Thymus (tissue), 11 donors: ENCODE measurements at regions not wholly inside any gene's neighbourhood (a gene's known extent, or its start where the extent isn't known, plus 50 kb on each side); places are given as distances from the start of the nearest gene placed in this dataset.

ENCODE experiments used
- DNase-seq, 9 donors: peaks; one replicate each; pipeline ENCODE4 v3.0.0-alpha.2; 2013; ENCODE audit warnings: low spot score in 9 of 9, low read depth in 6 of 9, missing footprints in 1 of 9
- H3K27ac ChIP-seq, 2 donors: one replicate each; pipeline ENCODE4 v1.5.1; 2013; ENCODE audit warnings: control low read depth in 1 of 2, low read depth in 1 of 2, low read length in 1 of 2, mild to moderate bottlenecking in 1 of 2, moderate library complexity in 1 of 2
- H3K27me3 ChIP-seq, 2 donors: one replicate each; pipeline ENCODE4 v1.5.1; 2013; ENCODE audit warnings: low read length in 1 of 2; ENCODE audit not compliant: control insufficient read depth in 2 of 2, insufficient read depth in 1 of 2
- H3K36me3 ChIP-seq, 2 donors: one replicate each; pipeline ENCODE4 v1.5.1; 2013; ENCODE audit warnings: low read length in 1 of 2, mild to moderate bottlenecking in 1 of 2, moderate library complexity in 1 of 2; ENCODE audit not compliant: control insufficient read depth in 2 of 2, insufficient read depth in 2 of 2
- H3K4me1 ChIP-seq, 2 donors: one replicate each; pipeline ENCODE4 v1.5.1; 2013; ENCODE audit warnings: low read length in 2 of 2; ENCODE audit not compliant: control insufficient read depth in 2 of 2, insufficient read depth in 2 of 2
- H3K4me3 ChIP-seq, 2 donors: one replicate each; pipeline ENCODE4 v1.5.1; 2013; ENCODE audit warnings: low read length in 2 of 2, control low read depth in 1 of 2, mild to moderate bottlenecking in 1 of 2
- H3K9me3 ChIP-seq, 2 donors: one replicate each; pipeline ENCODE4 v1.5.1; 2013; ENCODE audit warnings: low read length in 1 of 2, mild to moderate bottlenecking in 1 of 2; ENCODE audit not compliant: control insufficient read depth in 2 of 2, insufficient read depth in 1 of 2
- WGBS: extraction: QIAGEN DNeasy Blood & Tissue Kit; methylation state at CpG from one replicate; pipeline ENCODE4 v1.1.7; 2013; 5-methylcytosine and 5-hydroxymethylcytosine counted together
- donor health status: healthy.

GRCh38 chr14:41389355-41389754 lies 217.3 kb upstream of the LRFN5 start:
- Histone ChIP-seq H3K9me3 (no peaks in the 10 kb centered on the region), H3K36me3 (no peaks in the 10 kb centered on the region), H3K4me1 (no peaks in the 10 kb centered on the region), H3K27ac (no peak overlapping the region), H3K27me3 (no peaks in the 10 kb centered on the region), H3K4me3 (no peak overlapping the region)
- DNase-seq: no peak
- WGBS: 87% methylated on average over 1 of the region's 1 CpG

DNA sequence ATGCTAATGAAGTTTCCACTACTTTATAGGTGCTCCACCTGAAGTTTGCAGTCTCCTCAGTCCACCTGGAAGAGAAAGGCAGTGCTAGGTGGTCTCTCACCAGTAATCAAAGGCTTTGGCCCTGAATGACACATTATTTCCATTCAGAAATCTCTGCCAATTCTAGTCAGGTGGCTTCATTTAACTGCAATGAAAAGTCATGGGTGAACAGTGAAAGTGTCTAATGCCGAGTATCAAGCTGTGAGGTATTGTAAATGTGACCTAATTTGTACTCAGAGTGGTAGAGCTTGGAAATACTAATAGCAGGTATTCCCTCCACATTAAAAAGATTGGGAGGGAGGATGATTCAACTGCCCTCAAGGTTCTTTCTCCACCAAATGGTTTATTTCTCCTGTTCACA lies 220.9 kb upstream of the LRFN5 start:
- no peak for DNase-seq
- no peaks in the 10 kb centered on the region for H3K4me1 ChIP-seq
- no peak overlapping the region for H3K4me3 ChIP-seq
- H3K27ac ChIP-seq: no peak overlapping the region
- no peaks in the 10 kb centered on the region for H3K9me3 ChIP-seq
- no peaks in the 10 kb centered on the region for H3K27me3 ChIP-seq
- H3K36me3 ChIP-seq: no peaks in the 10 kb centered on the region
- WGBS: 90% methylated on average over 1 of the region's 1 CpG

GRCh38 chr14:41380017-41380416 lies 226.7 kb upstream of the LRFN5 start:
- no peak for DNase-seq
- H3K9me3 ChIP-seq: no peaks in the 10 kb centered on the region
- no peaks in the 10 kb centered on the region for H3K27me3 ChIP-seq
- no peaks in the 10 kb centered on the region for H3K36me3 ChIP-seq
- H3K4me3 ChIP-seq: no peak overlapping the region
- no peaks in the 10 kb centered on the region for H3K4me1 ChIP-seq
- no peak overlapping the region for H3K27ac ChIP-seq

DNA sequence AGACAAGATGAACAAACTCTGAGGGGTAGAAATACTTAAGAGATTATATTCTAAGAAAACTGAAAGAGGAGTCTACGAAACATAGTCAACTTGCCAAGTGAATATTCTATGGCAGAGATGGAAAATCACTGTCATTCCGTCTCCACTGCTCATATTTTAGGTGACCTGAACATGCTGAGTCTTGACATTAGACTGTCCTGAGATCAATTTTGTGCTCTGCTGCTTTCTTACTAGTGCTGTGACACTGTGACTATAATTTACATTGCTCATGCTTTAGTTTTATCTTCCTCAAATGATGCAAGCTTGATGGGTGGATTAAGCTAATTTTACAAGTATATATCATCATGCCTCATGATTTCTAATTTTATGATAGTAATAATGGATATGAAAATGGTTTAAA lies 228.2 kb upstream of the LRFN5 start:
- no peak overlapping the region for H3K4me3 ChIP-seq
- H3K36me3 ChIP-seq: no peaks in the 10 kb centered on the region
- no peaks in the 10 kb centered on the region for H3K27me3 ChIP-seq
- DNase-seq: no peak
- no peak overlapping the region for H3K27ac ChIP-seq
- no peaks in the 10 kb centered on the region for H3K4me1 ChIP-seq
- WGBS: 88% methylated on average over 2 of the region's 2 CpGs
- no peaks in the 10 kb centered on the region for H3K9me3 ChIP-seq

- H3K36me3 ChIP-seq: no peaks in the 10 kb centered on the region
- H3K9me3 ChIP-seq: no peaks in the 10 kb centered on the region
- H3K4me3 ChIP-seq: no peak overlapping the region
- H3K27me3 ChIP-seq: no peaks in the 10 kb centered on the region
- no peak overlapping the region for H3K27ac ChIP-seq
- DNase-seq: no peak
- H3K4me1 ChIP-seq: no peaks in the 10 kb centered on the region
- 92% methylated on average over 2 of the region's 2 CpGs for WGBS
These were observed 228.7 kb upstream of the LRFN5 start for GRCh38 chr14:41377932-41378331.

DNA sequence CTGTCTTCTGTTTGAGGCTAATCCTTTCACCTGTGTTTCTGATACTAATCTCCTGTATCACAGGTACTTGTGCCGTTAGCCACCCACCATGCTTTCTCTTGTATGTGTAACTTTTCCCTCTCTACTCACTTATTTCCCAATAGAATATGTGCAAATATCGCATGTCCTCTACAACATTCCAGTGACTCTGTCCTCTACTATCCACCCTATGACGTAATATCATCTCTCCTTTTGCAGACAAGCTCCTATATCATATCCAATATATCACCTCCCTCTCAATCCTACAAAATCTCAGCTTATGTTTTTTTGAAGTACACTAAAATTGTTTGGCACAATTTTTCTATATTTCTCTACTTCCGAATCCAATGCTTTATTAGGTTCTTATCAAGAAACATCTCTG lies 232.6 kb upstream of the LRFN5 start:
- no peaks in the 10 kb centered on the region for H3K27me3 ChIP-seq
- H3K9me3 ChIP-seq: no peaks in the 10 kb centered on the region
- H3K4me1 ChIP-seq: no peaks in the 10 kb centered on the region
- no peak overlapping the region for H3K4me3 ChIP-seq
- no peak for DNase-seq
- H3K27ac ChIP-seq: no peak overlapping the region
- WGBS: 94% methylated on average over 4 of the region's 4 CpGs
- H3K36me3 ChIP-seq: no peaks in the 10 kb centered on the region

GRCh38 chr14:41362139-41362538 lies 244.5 kb upstream of the LRFN5 start:
- Histone ChIP-seq H3K4me3 (no peak overlapping the region), H3K27me3 (no peaks in the 10 kb centered on the region), H3K4me1 (no peaks in the 10 kb centered on the region), H3K36me3 (no peaks in the 10 kb centered on the region), H3K27ac (no peak overlapping the region), H3K9me3 (no peaks in the 10 kb centered on the region)
- WGBS: 65% methylated on average over 3 of the region's 3 CpGs
- DNase-seq: no peak

- no peaks in the 10 kb centered on the region for H3K9me3 ChIP-seq
- H3K4me3 ChIP-seq: no peak overlapping the region
- DNase-seq: no peak
- no peaks in the 10 kb centered on the region for H3K4me1 ChIP-seq
- 94% methylated on average over 2 of the region's 2 CpGs for WGBS
- H3K27ac ChIP-seq: no peak overlapping the region
- no peaks in the 10 kb centered on the region for H3K36me3 ChIP-seq
- H3K27me3 ChIP-seq: no peaks in the 10 kb centered on the region
These were observed 246.6 kb upstream of the LRFN5 start for GRCh38 chr14:41360126-41360525.

- no peak overlapping the region for H3K4me3 ChIP-seq
- H3K9me3 ChIP-seq: no peaks in the 10 kb centered on the region
- H3K27ac ChIP-seq: no peak overlapping the region
- no peaks in the 10 kb centered on the region for H3K4me1 ChIP-seq
- WGBS: 62% methylated on average over 3 of the region's 3 CpGs
- DNase-seq: no peak
- H3K27me3 ChIP-seq: no peaks in the 10 kb centered on the region
- H3K36me3 ChIP-seq: no peaks in the 10 kb centered on the region
These were observed 250.8 kb upstream of the LRFN5 start for GRCh38 chr14:41355866-41356265.

DNA sequence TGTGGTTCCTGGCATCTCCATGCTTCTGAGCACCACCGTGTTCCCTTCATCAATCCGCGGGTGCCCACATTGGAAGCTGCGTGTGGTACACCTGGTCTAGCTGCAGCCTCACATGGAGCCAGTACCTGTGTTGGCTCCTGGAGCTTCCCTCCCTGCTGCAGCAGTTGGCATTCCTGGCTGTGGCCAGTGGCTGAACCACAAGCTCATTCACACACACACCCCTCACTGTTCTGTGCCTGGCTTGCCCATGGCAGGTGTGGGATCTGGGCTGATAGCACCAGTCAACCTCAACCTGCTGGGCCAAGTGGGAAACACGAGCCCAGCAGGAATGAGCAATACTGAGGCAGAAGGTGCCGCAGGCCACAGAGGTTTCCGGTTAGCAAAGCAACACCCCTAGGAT lies 256.2 kb upstream of the LRFN5 start:
- Histone ChIP-seq H3K4me3 (no peak overlapping the region), H3K27me3 (no peaks in the 10 kb centered on the region), H3K36me3 (no peaks in the 10 kb centered on the region), H3K27ac (no peak overlapping the region), H3K9me3 (peaks cover 0 to 13% of the 10 kb centered on the region in 2 donors), H3K4me1 (no peaks in the 10 kb centered on the region)
- DNase-seq: no peak
- 92% methylated on average over 7 of the region's 7 CpGs for WGBS
